Ectodermal cell (in vitro differentiated cells): ENCODE measurements at regions not wholly inside any gene's neighbourhood (a gene's known extent, or its start where the extent isn't known, plus 50 kb on each side); places are given as distances from the start of the nearest gene placed in this dataset.

Experiments used
- H3K27ac ChIP-seq: 2 replicates; pipeline ENCODE4 v1.7.0; 2013; ENCODE audit warnings: mild to moderate bottlenecking, low read depth, low read length; ENCODE audit not compliant: insufficient read depth, poor library complexity, severe bottlenecking
- H3K27me3 ChIP-seq: 2 replicates; pipeline ENCODE4 v1.7.0; 2013; ENCODE audit warnings: mild to moderate bottlenecking, low read length; ENCODE audit not compliant: insufficient read depth, control insufficient read depth, poor library complexity, severe bottlenecking
- H3K36me3 ChIP-seq: one replicate; pipeline ENCODE4 v1.7.0; 2013; ENCODE audit warnings: low read length; ENCODE audit not compliant: control insufficient read depth, insufficient read depth
- H3K4me1 ChIP-seq: one replicate; pipeline ENCODE4 v1.7.0; 2013; ENCODE audit warnings: low read length; ENCODE audit not compliant: control insufficient read depth, insufficient read depth
- H3K4me3 ChIP-seq: 2 replicates; pipeline ENCODE4 v1.7.0; 2013; ENCODE audit warnings: low read depth, low read length, control low read depth; ENCODE audit not compliant: insufficient read depth
- H3K9me3 ChIP-seq: 2 replicates; pipeline ENCODE4 v1.7.0; 2013; ENCODE audit warnings: mild to moderate bottlenecking, low read length, moderate library complexity; ENCODE audit not compliant: control insufficient read depth
- WGBS, 2 experiments: methylation state at CpG; one replicate each; pipeline ENCODE4 v1.1.7; 2013; ENCODE audit warnings: missing lambda C conversion rate in 2 of 2; 5-methylcytosine and 5-hydroxymethylcytosine counted together

- Histone ChIP-seq H3K4me1 (no peaks in the 10 kb centered on the region), H3K27ac (no peak overlapping the region), H3K9me3 (no peaks in the 10 kb centered on the region), H3K4me3 (no peak overlapping the region), H3K27me3 (no peaks in the 10 kb centered on the region), H3K36me3 (no peaks in the 10 kb centered on the region)
- 91% methylated on average over 1 of the region's 1 CpG; no CpG with 5 or more reads in 1 of the 2 experiments for WGBS, 2 experiments
Observed at GRCh38 chr4:180189666-180190065, 2053.5 kb upstream of the TENM3 start.

- no peaks in the 10 kb centered on the region for H3K27me3 ChIP-seq
- H3K4me3 ChIP-seq = no peak overlapping the region
- no peaks in the 10 kb centered on the region for H3K4me1 ChIP-seq
- no peaks in the 10 kb centered on the region for H3K36me3 ChIP-seq
- whole genome bisulfite sequencing, 2 experiments = 86 to 89% methylated on average over 2 of the region's 2 CpGs
- no peak overlapping the region for H3K27ac ChIP-seq
- H3K9me3 ChIP-seq = no peaks in the 10 kb centered on the region
Observed at GRCh38 chr4:180190382-180190781, 2052.8 kb upstream of the TENM3 start.

GRCh38 chr4:180197471-180197870, 2045.7 kb upstream of the TENM3 start:
- H3K4me1 ChIP-seq = no peaks in the 10 kb centered on the region
- H3K36me3 ChIP-seq = no peaks in the 10 kb centered on the region
- H3K9me3 ChIP-seq = no peaks in the 10 kb centered on the region
- 68 to 69% methylated on average over 6 of the region's 6 CpGs for WGBS, 2 experiments
- no peaks in the 10 kb centered on the region for H3K27me3 ChIP-seq
- H3K4me3 ChIP-seq = no peak overlapping the region
- H3K27ac ChIP-seq = no peak overlapping the region

GRCh38 chr4:180203349-180203748, 2039.9 kb upstream of the TENM3 start:
- Histone ChIP-seq H3K27me3 (no peaks in the 10 kb centered on the region), H3K4me3 (no peak overlapping the region), H3K9me3 (no peaks in the 10 kb centered on the region), H3K27ac (no peak overlapping the region), H3K4me1 (no peaks in the 10 kb centered on the region), H3K36me3 (no peaks in the 10 kb centered on the region)
- WGBS, 2 experiments = 94 to 95% methylated on average over 3 of the region's 3 CpGs

GRCh38 chr4:180205276-180205675, 2037.9 kb upstream of the TENM3 start:
- 87 to 90% methylated on average over 4 of the region's 4 CpGs for WGBS, 2 experiments
- H3K27ac ChIP-seq = no peak overlapping the region
- H3K27me3 ChIP-seq = no peaks in the 10 kb centered on the region
- H3K36me3 ChIP-seq = no peaks in the 10 kb centered on the region
- H3K4me3 ChIP-seq = no peak overlapping the region
- H3K4me1 ChIP-seq = no peaks in the 10 kb centered on the region
- H3K9me3 ChIP-seq = no peaks in the 10 kb centered on the region

- WGBS, 2 experiments = no CpG with 5 or more reads among the region's 1 CpG
Observed at GRCh38 chr4:180207921-180208320, 2035.3 kb upstream of the TENM3 start.

GRCh38 chr4:180217070-180217469, 2026.1 kb upstream of the TENM3 start:
- Histone ChIP-seq H3K4me3 (no peak overlapping the region), H3K27ac (no peak overlapping the region), H3K36me3 (no peaks in the 10 kb centered on the region), H3K9me3 (no peaks in the 10 kb centered on the region), H3K27me3 (no peaks in the 10 kb centered on the region), H3K4me1 (no peaks in the 10 kb centered on the region)
- 82% methylated on average over 1 of the region's 1 CpG; no CpG with 5 or more reads in 1 of the 2 experiments for WGBS, 2 experiments

More at GRCh38 chr4:180207921-180208320, 2035.3 kb upstream of the TENM3 start:
- no peak overlapping the region for H3K27ac ChIP-seq
- no peak overlapping the region for H3K4me3 ChIP-seq
- H3K27me3 ChIP-seq = no peaks in the 10 kb centered on the region
- H3K9me3 ChIP-seq = no peaks in the 10 kb centered on the region
- no peaks in the 10 kb centered on the region for H3K36me3 ChIP-seq
- H3K4me1 ChIP-seq = no peaks in the 10 kb centered on the region

- Histone ChIP-seq H3K36me3 (no peaks in the 10 kb centered on the region), H3K9me3 (no peaks in the 10 kb centered on the region), H3K4me3 (no peak overlapping the region), H3K27ac (no peak overlapping the region), H3K27me3 (no peaks in the 10 kb centered on the region), H3K4me1 (no peaks in the 10 kb centered on the region)
- WGBS, 2 experiments = 80 to 91% methylated on average over 3 of the region's 3 CpGs
Observed at GRCh38 chr4:180219080-180219479, 2024.1 kb upstream of the TENM3 start.

GRCh38 chr4:180225977-180226376, 2017.2 kb upstream of the TENM3 start:
- Histone ChIP-seq H3K27me3 (no peaks in the 10 kb centered on the region), H3K9me3 (no peaks in the 10 kb centered on the region), H3K36me3 (no peaks in the 10 kb centered on the region), H3K4me3 (no peak overlapping the region), H3K27ac (no peak overlapping the region), H3K4me1 (no peaks in the 10 kb centered on the region)
- 100% methylated on average over 1 of the region's 1 CpG for WGBS, 2 experiments

- no peak overlapping the region for H3K4me3 ChIP-seq
- no peaks in the 10 kb centered on the region for H3K27me3 ChIP-seq
- no peaks in the 10 kb centered on the region for H3K36me3 ChIP-seq
- H3K4me1 ChIP-seq = no peaks in the 10 kb centered on the region
- H3K9me3 ChIP-seq = no peaks in the 10 kb centered on the region
- H3K27ac ChIP-seq = no peak overlapping the region
- 73 to 78% methylated on average over 2 to 3 of the region's 3 CpGs for WGBS, 2 experiments
Observed at GRCh38 chr4:180234730-180235129, 2008.5 kb upstream of the TENM3 start.

- H3K27me3 ChIP-seq = no peaks in the 10 kb centered on the region
- no peaks in the 10 kb centered on the region for H3K4me1 ChIP-seq
- 93% methylated on average over 2 of the region's 2 CpGs for WGBS, 2 experiments
- no peaks in the 10 kb centered on the region for H3K9me3 ChIP-seq
- H3K27ac ChIP-seq = no peak overlapping the region
- H3K4me3 ChIP-seq = no peak overlapping the region
- no peaks in the 10 kb centered on the region for H3K36me3 ChIP-seq
Observed at GRCh38 chr4:180240670-180241069, 2002.5 kb upstream of the TENM3 start.
